Fibroblast of the aortic adventitia (primary cell): ENCODE measurements at regions not wholly inside any gene's neighbourhood (a gene's known extent, or its start where the extent isn't known, plus 50 kb on each side); places are given as distances from the start of the nearest gene placed in this dataset.

Experiments used
- DNase-seq: peaks from one replicate; pipeline ENCODE4 v3.0.0-alpha.2; 2010; ENCODE audit warnings: low read depth
- H3K4me3 ChIP-seq: 2 replicates; pipeline ENCODE4 v1.5.1; 2011; ENCODE audit warnings: low read depth, mild to moderate bottlenecking, control low read depth, low read length, moderate library complexity
- TF ChIP-seq, protein P1 (sequence below): IDR thresholded peaks from 2 replicates; pipeline ENCODE4 v1.5.1; 2011; ENCODE audit warnings: mild to moderate bottlenecking, low read length, control low read depth, inconsistent platforms; ENCODE audit not compliant: insufficient read depth

DNA sequence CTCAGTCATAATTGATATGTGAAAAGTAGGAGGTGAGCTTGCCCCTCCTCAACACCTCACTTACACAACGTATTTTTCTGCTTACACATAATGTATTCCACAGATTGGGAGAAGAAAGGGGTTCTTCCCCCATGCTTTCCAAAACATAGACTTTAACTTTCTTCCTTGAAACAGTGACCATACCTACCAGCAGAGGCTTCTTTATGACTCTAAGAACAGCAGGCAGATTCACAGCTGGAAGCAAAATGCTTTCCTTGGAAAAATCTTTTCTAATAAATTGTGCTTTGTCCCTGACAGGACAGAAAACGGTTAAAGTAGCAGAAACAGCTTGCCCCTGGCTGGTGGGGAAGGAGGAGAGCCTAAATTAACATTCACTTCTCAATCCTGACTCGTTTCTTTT is 629.1 kb upstream of the IMPG1 start:
- DNase-seq, result no peak
- H3K4me3 ChIP-seq, result no peak overlapping the region
- TF ChIP-seq, protein P1, sequence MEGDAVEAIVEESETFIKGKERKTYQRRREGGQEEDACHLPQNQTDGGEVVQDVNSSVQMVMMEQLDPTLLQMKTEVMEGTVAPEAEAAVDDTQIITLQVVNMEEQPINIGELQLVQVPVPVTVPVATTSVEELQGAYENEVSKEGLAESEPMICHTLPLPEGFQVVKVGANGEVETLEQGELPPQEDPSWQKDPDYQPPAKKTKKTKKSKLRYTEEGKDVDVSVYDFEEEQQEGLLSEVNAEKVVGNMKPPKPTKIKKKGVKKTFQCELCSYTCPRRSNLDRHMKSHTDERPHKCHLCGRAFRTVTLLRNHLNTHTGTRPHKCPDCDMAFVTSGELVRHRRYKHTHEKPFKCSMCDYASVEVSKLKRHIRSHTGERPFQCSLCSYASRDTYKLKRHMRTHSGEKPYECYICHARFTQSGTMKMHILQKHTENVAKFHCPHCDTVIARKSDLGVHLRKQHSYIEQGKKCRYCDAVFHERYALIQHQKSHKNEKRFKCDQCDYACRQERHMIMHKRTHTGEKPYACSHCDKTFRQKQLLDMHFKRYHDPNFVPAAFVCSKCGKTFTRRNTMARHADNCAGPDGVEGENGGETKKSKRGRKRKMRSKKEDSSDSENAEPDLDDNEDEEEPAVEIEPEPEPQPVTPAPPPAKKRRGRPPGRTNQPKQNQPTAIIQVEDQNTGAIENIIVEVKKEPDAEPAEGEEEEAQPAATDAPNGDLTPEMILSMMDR, result no peak

DNA sequence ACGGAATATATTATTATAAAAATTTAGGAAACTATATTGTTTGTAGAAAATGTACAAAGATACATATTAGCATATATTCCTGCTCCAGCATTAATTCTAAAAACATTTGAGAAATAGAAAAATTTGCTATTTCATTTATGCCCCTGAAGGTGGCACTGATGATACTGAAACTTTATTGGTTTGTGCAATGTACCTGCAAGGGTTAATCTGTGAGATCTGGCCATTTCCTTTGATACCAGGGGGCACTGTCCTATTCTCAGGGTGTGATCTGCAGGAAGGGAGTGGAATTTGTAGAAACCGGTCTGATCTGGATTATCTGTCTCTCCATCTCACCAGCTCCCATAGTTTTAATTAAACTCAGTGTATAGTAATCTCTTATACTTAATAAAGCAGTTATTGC is 625.1 kb upstream of the IMPG1 start:
- DNase-seq, result peak; percentile 3
- H3K4me3 ChIP-seq, result no peak overlapping the region
- TF ChIP-seq, protein P1, result no peak

DNA sequence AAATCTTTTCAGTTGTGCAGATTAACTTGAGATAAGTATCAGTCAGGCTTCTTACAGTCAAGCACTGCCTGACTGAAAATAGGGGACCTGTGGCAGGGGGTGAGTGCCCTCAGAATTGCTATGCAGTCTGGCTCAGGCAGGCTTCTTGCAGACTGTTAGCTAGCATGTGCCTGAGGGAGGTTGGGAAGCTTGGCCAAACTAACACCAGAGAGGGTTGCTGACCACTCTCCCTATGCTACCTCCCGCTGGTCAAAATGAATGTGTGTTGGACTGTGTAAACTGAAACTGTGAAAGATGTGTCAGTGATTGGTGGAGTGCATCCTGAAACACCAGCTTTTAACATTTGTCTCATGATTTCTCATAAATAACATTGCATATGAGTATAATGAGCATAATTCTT is 622.3 kb upstream of the IMPG1 start:
- TF ChIP-seq, protein P1, result no peak
- no peak overlapping the region for H3K4me3 ChIP-seq
- DNase-seq, result no peak

DNA sequence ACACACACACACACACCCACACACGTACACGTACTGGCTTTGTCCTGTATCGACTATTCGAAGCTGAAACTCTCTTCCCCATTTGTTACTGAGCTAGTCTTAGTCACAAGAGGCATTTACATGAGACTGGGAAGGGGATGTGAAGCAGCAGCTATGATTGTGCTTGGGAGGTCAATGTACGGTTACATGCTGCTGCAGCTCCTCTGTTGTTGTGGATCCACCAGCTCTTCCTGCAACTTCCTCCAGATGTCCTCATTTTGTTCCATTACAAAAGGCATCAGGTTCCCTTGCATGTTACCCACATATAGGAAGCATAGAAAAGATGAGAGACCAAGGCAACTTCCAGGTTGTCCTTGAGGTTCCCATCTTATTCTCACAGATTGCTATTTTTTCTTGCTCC is 612.4 kb upstream of the IMPG1 start:
- no peak overlapping the region for H3K4me3 ChIP-seq
- TF ChIP-seq, protein P1, result no peak
- DNase-seq, result no peak

DNA sequence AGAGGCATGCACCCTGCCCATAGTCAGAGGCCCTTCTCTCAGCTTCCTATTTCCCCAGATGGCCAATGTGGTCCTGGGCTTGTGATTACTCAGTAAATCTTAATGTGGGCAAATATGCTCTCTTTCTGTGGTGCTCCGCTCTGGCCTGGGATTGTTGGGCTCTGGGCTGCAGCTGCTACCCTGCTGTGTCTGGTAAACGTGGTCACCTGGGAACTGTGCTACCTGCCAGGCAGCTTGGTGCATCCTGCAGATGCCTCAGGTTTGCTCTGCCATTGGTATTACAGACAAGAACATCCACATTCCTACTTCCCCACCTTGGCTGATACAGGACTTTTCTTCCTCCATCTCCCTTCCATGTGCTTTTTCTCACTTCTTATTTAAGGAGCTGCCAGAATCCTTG is 611.5 kb upstream of the IMPG1 start:
- H3K4me3 ChIP-seq, result no peak overlapping the region
- DNase-seq, result no peak
- TF ChIP-seq, protein P1, result no peak

DNA sequence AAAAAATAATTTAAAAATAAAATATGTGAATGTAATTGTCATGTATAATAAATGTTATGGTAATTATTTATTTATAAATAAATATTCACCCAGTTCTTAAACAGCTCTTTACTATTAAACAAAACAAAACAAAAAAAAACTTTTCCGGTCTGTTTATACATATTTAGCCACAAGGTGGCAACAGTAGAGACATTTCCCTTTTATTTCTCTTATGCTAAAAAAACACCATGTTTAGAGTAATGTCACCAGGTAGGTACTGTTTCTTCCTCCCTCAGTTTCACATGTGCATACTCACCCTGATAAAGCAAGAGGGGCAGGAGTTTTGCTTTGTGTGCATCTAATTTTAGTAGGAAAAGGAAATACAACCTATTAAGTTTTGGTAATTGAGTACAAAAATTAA is 610.4 kb upstream of the IMPG1 start:
- H3K4me3 ChIP-seq, result no peak overlapping the region

DNA sequence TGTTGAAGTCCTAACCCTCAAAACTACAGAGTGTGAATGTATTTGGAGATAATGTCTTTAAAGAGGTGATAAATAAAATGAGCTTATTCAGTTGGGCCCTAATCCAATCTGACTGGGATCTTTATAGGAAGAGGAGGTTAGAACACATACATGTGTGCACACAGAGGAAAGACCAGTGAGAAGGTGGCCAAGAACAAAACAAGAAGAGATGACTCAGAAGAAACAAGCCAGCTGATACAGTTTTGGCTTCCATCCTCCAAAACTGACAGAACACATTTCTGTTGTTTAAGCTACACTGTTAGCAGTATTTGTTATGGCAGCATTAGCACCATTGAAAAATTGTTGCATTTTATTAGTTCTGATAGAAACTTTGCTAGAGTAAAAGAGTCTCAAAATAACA is 609.3 kb upstream of the IMPG1 start:
- peak; percentile 46 for DNase-seq
- TF ChIP-seq, protein P1, result no peak
- no peak overlapping the region for H3K4me3 ChIP-seq

More for the DNA sequence above, 610.4 kb upstream of the IMPG1 start:
- DNase-seq, result peak; percentile 17
- TF ChIP-seq, protein P1, result peak; percentile 32
